Right lung (tissue), 2 donors: ENCODE measurements at regions not wholly inside any gene's neighbourhood (a gene's known extent, or its start where the extent isn't known, plus 50 kb on each side); places are given as distances from the start of the nearest gene placed in this dataset.

ENCODE experiments used
- DNase-seq, 2 donors: peaks; one replicate each; pipeline ENCODE4 v3.0.0-alpha.2; 2013

DNA sequence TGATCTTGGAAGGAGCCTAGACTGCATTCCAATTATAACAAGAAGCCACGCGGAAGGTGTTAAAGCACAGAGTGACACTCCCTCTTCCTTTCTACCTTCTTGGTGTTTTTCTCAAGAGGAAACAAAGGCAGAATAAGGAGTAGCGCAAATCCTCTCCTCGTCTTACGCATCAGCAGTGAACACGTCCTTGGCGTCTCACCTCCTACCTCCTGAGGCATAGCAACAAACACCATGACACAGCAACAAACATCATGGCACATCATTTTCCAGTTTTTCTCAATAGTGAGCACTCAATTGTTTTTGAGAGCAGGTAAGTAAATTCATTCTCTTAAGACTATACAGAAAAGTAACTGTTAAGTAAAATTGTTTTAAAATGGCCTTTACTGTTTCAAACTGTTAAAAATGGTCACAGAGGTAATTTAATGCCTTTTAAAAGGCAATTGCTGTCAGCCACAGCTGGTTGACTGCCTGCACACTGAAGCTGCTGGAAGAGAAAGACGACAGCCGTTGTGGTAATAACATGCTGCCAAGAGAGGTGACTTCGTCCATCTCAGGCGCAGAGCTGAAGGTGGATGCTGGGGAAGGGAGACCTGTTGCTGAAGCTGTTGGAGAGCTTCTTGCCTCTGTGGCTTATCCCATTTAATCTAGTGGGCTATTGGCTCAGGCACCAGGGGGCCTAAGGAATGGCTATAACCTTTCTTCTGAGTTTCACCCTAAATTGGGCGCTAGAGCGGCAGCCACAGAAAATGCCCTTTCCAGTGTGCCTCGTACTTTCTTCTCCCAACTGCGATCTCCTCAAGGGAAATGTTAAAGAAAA lies 703.7 kb downstream of the UQCRFS1 start:
- no peak for DNase-seq

DNA sequence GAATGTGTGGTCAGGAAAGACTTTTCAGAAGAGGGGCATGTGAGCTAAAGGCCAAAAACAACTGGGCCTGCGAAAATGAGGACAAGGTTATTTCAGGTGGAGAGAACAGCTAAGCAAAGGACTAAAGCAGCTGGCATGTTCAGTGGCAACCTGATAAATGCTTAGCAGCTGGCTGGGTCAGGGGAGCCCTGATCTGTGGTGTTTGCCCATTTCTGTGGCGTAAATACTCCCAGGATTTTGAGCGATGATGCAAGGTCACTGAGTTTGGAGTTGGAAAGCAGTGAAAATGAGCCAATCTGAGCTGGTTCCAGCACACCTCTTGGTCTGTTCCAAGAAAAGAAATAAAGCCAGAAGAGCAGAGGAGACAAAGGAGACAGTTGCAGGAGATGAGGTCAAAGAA lies 704.3 kb downstream of the UQCRFS1 start:
- no peak for DNase-seq

DNA sequence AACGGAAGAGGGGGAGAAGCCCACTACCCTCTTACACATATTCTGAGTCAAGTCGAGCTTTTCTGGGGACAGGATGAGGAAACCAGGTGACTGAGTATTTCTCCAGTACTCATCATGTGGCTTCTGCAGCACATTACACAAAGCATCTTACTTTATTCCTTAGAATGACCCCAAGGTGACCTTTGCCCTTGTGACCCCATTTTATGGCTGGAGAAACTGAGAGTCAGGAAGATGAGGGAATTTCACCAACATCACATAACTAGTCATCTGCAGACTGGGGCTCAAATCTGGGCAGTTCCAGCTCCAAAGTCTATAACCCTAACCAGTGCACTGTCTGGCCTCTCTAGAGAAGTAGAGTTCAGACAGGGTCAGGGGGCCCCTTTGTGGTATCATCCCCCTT lies 707.0 kb downstream of the UQCRFS1 start:
- no peak for DNase-seq

DNA sequence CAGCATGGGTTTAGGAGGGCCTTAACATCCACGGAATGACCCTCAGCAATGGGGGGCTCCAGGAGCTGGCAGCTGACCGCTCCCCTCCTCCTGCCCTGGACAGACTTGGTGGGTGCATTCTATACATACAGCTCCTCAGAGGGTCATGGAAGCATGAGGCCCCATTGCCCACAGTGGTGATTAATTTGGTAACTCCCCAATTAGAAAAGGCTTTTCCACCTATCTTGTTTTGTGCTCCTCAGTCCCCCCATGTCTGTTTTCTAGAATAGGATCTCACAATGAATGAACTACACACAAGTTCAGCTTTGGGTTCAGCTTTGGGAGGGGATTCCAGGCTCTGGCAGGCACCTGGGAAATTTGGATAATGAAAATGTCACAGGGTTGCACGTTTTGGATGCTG lies 707.8 kb downstream of the UQCRFS1 start:
- no peak for DNase-seq

DNA sequence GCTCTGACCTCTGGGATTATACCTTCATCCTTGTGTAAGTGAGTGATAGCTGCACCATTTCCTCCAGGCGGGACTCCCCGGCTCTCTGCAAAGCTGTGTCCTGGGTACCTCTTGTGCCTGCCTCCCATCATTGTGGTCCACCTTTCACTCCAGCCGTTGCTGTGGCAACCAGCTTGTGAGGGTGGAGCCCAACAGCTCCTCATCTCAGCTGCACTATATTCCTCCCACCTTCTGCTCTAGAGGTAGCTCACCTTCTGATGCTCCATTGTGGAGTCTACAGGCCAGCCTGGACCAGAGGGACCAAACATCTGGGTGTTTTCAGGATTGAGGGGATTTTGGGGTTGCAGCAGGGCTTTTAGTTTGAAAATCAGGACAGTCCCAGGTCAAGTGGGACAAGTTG lies 708.2 kb downstream of the UQCRFS1 start:
- no peak for DNase-seq

DNA sequence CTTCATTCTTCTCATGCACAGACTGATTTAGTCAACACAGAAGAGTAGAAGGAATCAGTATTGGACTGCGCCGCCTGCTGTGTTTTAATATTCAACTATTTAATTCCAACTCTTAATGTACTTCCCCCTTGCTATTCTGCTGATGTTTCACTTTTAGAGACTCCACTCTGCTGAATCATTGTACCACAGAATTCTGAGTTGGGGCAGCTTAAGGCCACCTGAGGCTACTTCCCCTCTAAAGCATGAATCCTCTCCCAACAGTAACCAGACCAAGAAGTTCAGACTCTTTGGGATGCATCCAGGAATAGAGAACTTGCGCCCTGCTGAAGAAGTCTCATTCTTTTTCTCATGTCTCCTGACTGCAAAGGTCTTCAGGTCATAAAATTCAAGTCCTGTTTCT lies 708.8 kb downstream of the UQCRFS1 start:
- DNase-seq, result no peak

DNA sequence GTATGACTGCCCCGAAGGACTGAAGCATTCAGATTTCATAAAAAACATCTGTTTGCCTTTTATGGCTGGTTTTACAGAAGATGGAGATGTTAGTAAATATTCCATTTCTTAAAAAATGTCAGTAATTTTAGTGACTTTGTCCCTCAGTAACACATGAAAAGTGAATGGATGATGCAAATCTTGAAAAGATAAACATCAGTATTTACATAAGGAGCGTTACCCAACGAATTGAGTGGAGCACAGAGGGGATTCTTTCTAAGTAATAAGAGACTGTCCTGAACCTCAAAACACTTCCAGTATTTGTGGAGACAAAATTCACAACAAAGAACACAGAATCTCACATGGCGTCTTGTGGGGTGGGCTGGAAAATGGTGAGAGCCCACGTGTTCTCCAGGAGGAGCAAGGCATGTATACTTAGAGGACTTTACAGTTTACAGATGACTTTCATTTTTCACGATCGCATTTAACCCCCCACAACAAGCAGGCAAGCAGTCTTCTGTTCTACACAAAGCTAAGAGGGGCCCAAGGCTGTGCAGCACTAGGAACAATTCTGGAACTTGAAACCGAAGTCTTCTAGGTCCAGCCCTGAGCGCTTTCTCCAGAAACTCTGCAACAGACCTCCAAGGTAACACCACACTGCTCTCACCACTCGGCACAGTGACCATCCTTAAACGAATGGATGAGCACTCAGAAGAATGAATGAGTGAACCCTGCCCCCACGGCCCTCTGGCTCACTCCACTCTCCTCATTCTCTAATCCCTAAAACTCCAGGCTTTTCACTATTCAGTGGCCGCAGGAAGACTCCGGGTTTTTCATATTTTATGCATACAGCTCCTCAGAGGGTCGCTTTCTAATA lies 709.8 kb downstream of the UQCRFS1 start:
- no peak for DNase-seq

DNA sequence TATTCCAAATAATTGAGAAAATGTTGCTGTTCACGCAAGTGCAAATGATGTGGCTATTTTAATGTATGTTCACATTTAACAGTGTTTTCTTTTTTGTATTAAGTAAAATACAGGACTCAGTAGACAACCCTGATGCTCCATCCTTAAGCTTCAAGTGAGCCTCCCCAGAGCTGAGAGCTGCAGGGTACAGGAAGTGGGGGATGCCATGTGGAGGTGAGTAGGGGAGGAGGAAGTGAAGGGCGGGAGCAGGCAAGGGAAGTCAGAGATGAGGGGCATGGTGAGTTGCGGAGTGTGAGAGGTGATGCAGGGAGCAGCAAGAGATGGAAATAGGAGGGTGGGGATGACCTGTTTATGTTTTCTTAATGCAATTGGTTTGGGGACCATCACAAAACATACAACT lies 711.0 kb downstream of the UQCRFS1 start:
- DNase-seq, result no peak

DNA sequence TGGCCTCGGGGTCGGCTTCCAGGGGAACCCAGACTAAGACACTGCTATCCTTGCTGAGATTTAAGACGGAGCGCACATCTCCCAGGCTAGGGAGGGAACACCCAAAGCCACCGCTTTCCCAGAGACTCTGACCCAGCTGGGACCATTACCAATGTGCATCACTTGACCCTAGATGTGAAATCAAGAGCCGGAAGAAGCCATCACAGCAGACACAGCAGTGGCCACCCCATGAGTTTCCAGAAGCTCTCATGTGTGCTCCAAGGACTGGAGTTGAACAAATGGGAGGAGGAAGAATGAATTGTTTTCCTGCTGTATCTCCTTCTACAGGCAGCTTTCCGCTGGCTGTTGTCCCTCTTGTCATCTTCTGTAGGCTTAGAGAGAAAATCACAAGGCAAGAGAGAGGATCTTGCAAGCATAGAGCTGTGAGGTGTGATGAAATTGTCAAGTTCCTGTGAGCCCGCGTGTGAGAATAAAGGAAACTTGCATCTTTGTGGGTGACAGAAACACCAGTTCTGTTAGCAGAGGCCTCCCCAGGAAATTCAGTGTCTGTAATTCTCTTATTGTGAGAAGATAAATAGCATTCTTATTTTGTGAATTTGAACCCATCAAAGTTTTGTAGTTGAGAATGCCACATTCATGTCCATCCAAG lies 711.8 kb downstream of the UQCRFS1 start:
- DNase-seq, result no peak

DNA sequence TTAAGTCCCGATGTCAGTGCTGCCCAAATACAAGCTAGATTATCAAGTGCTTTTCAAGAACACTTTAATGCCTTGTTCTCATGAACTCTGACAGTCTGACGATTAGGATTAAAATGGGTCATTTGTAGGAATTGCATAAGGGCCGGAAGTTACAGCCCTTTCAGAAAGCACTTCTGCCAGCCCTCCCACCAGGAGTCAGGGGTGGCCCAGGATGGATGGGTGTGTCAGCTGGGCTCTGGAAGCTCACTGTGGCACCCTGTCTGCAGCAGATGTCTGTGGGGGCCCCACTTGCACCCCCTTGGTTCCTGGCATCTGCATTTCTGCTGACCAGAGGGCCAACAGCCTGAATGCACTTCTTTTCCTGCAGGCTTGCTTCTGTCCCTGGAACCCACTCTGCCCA lies 712.7 kb downstream of the UQCRFS1 start:
- no peak for DNase-seq

DNA sequence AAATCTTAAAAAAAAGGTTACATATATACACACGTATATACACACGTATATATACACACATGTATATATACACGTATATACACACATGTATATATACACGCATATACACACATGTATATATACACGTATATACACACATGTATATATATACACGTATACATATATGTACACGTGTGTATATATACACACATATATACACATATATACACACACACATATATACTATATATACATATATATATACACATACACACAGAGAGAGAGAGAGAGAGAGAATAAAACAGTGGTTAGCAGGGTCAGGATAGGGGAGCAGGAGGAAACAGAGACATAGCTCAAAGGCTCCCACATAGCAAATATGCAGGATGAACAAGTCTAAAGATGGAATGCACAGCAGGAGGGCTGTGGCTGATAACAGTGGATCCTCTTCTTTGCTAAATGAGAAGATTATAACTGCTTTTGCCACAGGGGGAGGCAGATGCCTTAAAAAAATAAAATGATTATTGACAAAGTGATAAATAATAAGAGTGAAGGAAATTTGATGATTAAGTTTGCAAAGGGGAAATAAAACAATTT lies 714.5 kb downstream of the UQCRFS1 start:
- DNase-seq, result no peak

DNA sequence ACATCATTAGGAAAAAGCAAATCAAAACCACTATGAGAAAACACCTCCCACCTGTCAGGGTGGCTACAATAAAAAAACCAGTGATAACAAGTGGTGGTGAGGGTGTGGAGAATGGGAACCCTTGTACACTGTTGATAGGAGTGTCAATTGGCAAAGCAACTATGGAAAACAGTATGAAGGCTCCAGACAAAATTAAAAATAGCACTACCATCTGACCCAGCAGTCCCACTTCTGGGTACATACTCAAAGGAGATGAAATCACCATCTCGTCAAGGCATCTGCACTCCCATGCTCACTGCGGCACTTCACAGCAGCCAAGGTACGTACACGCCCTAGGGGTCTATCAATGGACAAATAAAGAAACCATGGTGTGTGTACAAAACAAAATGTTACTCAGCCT lies 715.1 kb downstream of the UQCRFS1 start:
- DNase-seq, result no peak

DNA sequence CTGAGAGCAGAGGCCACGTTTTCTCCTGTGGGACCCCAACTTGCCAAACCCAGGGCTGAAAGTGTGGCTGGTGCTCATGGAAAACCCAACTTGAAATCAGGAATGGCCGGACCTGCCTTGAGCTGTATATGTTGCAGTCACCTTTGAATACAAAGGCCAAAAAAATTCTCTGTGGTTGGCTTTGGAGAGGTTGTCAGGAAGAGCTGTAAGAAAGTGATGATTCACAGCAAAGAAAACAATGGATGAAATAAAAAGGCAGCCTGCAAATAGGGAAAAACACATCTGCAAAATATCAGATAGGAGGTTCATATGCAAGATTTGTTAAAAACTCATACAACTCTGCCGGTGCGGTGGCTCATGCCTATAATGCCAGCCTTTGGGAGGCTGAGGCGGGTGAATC lies 715.8 kb downstream of the UQCRFS1 start:
- no peak for DNase-seq

DNA sequence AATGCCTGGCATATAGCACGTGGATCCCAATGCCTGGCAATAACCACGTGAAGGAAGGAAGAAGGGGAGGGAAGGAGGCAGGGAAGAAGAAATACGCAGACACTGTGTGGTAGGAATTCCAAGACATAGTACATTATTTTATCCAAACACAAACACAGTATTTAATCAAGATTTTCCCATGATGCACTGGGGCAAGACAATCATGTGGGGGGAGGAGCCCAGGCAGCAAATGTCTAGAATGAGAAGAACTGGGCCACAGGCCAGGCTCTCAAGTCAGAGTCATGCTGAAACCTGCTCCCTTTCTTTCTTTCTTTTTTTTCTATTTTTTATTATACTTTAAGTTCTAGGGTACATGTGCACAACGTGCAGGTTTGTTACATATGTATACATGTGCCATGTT lies 717.9 kb downstream of the UQCRFS1 start:
- DNase-seq, result no peak

DNA sequence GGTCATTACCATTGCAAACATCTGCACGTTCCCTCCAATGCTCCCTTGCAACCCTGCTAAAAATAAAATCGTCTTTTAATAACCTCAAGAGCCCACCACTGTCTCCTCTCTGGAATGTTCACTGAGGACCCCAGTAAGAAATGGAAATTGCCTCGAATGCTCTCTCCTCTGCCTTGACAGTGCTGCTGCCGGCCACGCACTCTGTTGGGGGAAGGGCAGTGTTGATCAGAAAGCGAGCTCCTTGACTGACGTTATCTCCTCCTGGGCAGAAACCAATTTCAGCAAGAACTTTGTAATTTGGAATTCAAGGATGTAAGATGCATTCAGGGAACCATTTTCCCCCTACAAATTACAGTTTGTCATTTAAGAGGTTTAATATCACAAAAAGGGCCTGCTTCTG lies 718.5 kb downstream of the UQCRFS1 start:
- DNase-seq, result no peak

DNA sequence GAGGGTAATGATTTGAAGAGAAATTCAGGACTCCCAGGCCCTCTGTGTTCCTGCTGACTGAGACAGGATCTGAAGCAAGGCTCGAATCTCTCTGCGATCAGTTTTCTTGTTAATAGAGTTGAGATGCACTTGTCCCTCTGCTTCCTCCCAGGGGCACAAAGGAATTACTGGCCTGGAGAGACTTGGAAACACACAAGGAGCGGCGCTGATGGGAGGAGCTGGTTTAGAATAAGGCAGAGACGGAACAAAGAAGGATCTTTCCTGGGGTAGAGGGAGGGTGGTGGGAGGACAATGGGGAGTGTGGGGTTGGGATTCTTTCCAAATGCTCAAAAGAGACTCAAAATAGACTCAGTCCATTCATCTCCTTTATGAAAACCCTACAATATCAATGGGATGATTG lies 719.1 kb downstream of the UQCRFS1 start:
- no peak for DNase-seq

DNA sequence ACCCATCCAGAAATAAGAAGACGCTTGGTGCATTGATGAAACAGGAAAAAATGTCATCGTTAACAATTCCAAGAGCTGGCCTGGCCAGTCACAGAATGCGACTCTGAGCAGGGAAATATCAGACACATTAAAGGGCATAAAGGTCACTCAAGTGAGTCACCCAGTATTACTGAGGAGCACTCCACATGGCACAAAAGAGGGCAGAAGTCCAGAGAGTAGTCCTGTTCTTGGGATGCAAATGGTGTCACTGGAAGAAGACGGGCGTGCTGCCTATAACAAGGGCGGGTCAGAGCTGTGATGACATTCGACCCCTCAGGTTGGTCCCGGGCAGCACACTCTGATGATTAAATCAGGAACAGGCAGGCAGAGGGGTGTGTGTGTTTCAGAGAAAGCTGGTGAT lies 720.3 kb downstream of the UQCRFS1 start:
- DNase-seq, result no peak

DNA sequence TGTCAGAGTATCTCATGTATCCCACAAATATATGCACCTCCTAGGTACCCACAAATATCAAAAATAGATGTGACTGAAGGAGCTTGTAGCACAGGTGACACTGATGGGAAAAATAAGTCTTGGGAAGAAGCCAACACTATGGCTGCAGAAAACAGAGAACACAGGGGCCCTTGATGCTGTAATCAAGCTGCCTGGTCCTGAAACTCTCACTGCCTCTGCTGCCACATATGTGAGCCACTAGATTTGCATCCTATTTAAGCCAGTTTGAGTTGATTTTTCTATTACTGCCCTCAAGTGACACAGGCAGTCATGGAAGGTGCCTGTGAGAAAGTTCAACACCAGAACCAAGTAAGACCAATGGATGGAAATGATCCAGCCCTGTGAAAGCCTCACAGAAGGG lies 720.8 kb downstream of the UQCRFS1 start:
- DNase-seq, result no peak

DNA sequence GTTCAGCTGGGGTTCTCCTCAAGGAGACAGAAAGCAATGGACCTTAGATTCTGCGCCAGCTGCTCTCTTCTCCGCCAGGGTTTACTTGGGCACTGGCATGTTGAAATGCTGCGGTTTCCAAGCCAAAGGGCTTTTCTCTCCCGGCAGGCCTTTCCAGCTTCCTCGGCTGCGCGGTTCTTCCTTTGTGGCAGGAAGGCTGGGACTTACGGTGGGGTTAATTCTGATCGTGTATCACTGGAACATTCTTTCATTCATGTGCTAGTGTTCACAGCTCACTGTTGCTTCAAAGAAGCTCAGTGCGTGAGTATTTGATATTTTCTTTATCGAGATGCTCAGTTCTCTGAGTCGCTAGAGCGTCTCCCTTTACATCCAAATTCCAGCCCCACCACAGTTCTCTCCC lies 723.2 kb downstream of the UQCRFS1 start:
- DNase-seq, result no peak

DNA sequence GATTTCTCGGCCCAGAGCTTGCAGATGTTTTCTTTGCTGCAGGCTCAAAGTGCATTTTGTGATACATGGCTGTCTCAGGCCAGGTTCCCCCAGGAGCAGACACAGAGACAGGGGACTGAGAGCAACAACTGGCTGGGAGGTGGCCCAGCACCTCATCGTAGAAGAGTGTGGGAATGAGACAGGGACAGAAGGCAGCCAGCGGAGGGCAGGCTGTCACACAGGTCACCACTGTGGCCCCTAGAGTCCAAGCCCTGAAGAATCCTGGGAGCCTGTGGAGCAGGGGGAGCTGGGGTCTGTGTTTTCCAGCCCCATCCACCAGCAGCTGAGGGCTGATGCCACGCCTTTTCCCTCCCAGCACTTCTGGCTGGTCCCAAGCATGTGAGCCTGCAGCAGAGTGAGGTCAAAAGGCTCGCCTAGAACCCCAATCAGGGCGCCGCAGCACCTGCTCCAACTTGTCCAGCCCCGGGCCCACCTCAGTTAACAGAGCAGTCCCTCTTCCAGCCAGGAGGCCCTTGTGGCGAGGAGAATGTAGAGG lies 723.8 kb downstream of the UQCRFS1 start:
- no peak for DNase-seq

DNA sequence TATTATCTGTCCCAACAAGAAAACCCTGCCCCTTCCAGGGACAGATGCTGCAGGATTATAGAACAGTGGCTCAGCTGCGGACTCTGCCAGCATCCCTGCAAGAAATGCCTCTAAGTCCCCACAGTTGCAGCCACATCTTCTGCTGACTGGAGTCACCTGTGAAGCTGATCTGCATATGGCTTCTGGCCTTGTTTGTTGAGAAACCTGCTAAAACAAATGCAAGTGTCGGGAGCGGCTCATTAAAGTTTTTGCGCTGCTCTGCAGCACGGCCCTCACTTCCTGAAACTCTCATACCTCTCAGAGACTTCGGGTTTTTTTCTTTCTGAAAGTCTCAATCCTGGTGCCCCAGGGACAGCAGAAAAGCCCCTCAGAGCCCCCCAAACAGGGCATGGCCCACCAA lies 725.0 kb downstream of the UQCRFS1 start:
- DNase-seq, result no peak

DNA sequence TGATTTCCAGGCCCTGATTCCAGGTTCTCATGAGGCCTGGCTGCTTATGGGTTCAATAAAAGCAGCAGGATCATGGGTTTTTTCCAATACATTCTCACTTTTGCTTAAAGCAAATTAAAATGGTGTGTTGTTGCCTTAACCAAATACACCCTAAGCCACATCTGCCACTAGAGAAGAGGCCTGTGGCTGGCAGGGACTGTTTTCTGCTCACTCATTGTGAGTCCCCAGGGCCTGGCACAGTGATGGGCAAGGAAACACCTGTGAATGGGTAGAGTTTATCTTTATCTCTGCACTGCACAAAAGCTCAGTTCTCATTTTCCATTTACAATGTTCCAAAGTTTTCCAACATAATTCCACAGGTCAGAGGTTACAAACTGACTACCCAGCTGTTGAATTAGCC lies 726.0 kb downstream of the UQCRFS1 start:
- DNase-seq, result no peak
